Activated CD4-positive, CD25-positive, alpha-beta regulatory T cell treated with anti-CD3 and anti-CD28 coated beads, Interleukin-2, amount 50 U/mL, for 16 hours (primary cell): ENCODE measurements at regions not wholly inside any gene's neighbourhood (a gene's known extent, or its start where the extent isn't known, plus 50 kb on each side); places are given as distances from the start of the nearest gene placed in this dataset.

Source experiments
- DNase-seq: peaks from one replicate; pipeline ENCODE4 v3.0.0-alpha.2; 2020; ENCODE audit warnings: low read depth, low spot score

DNA sequence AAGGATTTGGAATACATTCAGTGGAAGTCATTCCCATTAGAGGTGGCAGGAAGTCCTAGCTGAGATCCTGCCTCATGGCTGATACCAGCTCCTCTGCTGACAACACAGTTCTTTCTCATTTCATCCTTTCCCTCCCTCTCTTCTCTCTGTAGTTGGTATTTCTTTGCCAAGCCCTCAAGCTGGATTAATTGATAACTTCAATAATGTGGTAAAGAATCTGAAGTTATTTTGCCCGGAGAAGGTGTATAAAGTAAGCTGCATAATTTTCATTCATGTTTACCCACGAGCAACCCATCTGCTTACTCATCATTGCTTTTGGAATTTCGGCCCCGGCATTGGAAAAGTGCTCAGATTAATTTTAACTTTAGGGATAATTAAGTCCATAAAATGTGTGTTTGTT, 85.2 kb upstream of the PLPP4 start:
- DNase-seq: no peak

DNA sequence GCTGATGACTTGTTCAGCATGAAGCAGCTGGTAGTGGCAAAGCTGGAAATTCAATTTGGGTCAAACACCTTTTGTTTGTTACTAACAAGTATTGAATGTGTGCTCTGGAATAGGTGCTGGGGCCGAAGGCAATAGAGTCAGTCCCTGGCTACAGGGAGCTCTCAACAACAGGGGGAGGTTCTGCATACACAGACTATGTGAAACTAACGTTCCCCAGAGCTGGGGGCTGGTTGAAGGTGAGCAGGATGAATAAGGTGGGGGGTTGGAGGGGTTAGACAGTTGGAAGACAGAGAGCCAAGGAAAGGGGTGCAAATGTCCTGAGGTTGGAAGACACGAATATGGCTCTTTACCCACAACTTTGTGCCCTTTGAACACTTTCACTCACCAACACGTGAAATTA, 84.1 kb upstream of the PLPP4 start:
- DNase-seq: no peak

DNA sequence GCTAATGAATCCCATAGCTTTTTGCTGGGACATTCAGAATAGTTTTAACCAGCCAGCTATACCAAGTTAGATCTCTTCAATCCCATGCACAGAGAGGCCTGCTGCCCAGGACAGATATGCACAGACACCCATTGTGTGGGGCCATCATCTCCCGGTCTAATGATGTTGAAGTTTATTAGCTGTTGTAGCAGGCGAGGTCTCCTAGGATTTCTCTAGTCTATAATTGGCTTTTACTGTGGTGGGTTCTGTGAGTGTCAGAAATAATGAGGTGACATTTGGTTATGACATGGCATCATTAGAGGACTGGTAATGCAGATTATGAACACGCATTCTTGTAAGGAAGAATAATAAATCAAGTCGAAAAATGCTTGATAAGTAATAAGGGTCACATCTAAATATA, 81.4 kb upstream of the PLPP4 start:
- DNase-seq: no peak

DNA sequence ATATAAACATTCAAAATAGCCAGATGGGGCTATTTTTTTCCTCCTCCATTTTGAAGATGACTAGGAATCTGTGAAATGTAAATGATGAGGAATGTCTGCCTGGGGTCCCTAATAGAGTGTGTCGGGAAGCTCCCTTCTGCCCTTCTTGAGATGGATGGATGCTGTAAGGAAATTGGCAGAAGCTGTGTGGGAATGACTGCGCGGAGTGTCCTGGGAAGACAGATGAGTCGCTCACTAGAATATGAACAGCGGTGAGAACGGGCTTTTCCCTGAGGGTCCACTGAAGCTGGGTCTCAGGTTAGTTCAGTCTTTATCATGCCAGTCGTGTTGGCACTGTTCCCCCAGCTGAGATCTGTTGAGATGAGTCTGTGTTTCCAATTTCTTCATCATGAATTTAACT, 75.1 kb upstream of the PLPP4 start:
- no peak for DNase-seq

DNA sequence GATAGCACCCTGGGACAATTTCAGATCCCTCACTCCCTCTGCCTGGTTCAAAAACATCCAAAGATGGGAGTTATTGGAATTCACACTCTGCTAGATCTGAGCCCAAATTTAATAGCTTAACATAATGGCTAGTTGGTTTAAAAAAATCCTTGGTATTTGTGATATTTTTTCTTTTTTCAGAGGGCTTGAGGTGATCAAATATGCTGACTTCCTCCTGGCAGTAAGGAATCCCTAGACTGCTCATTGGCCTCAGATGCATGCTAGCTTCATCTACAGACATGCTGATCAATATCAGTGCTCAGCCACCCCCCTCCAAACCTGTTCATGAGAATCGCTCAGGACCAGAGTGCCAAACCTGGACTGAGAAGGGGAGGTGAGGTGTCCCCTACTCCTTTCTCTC, 74.7 kb upstream of the PLPP4 start:
- no peak for DNase-seq

DNA sequence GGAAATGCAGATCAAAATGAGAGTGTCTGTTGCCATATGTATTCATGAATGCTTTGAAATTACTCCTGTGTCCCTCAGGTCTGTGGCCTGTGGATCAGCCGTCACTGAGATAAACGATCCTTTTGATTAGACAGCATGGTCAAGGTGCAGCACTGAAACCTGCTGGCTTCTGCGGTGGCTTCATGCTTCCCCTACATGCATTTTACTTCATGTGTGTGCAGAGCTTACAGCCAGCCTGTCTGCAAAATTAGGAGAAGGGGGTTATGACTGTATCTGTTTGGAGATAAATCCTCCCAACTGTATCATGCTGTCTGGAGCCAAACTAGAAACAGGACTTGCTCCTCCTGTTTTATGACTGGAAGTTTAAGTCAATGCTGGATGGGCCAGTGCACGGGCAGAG, 71.0 kb upstream of the PLPP4 start:
- no peak for DNase-seq

DNA sequence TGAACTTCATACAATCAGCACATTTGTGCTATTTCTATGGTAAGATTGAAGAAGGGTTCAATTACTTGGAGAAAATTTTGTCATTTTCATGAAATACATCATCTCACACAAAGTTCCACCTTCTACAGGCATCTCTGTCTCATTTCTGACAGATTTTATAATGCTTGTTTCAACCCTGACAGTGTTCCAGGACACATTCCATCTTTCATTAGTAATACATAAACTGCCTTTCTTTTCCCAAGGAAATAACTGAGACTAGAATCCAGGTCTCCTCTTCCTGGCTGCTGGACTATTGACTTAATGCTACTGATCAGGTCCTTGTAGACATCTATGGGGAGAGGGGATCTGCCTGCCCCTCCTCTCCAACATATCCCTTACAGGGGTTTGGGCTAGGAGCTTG, 70.1 kb upstream of the PLPP4 start:
- no peak for DNase-seq

DNA sequence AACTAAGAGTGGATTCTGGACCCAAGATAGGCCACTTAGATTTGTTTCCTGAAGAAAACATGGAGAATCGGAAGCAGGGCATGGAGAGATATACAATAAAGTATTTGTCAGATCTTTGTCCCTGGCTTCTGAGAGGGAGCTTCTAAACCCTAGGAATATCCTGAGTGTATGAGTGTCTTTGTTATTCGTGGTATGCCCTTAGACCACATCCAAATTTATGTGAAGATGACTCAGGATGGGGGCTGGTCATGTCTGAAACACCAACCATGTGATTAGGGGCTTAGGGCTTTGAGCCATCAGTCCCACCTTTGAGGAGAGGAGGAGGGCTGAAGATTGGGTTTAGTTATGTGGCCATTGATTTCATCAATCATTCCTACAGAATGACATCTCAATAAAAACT, 69.7 kb upstream of the PLPP4 start:
- DNase-seq: no peak

DNA sequence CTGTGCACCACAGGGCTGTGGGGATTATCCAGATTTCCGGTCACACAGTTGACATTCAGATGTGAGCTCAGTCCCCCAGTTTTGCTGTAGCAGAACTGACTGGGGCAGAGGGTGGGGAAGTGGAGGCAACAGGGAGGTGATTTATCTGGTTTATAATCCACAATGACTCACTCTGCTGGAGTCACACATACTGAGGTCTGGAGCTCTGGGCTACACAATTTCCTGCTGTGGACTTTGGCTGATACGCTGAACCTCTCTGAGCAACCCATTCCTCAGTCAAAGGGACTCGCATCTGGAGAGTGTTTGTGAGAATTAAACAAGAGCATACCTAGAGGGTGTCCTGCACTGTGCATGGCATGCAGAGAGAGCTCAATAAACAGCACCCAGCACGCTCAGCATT, 64.8 kb upstream of the PLPP4 start:
- no peak for DNase-seq

DNA sequence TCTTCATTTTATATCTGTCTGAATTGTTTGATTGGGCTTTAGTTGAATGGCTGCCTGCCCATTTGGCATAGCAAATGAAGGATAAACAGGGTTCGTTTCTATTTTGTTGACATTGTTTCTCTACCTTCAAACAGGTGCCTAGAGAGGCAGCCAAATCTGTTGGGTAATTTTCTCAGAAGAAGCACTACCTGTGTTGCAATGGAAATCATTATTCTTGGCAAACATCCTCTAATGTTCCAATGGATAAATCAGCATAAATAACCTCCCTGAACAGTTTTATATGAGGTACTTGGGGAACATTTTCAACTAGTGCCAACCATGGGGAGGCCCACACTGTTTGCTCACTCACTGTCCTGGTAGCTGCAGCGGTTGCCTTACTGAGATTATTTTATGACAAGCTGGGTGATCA, 64.4 kb upstream of the PLPP4 start:
- no peak for DNase-seq

DNA sequence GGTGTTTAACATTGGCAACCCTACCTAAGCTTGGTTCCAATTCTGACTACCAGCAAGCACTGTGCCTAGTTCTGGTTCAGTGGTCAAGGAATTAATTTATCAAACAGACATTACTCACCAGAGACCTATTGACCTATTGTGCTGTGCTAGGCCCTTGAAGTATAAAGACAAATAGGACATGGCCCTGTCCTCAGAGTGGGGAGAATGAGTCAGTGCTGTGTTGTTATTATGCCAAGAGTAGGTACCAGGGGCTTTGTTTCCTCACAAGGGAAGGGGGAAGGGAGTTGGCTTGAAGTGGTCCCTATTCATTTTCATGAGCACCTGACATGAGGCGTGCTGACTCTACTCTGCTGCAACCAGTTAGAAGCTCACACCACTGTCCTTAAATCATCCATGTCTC, 62.6 kb upstream of the PLPP4 start:
- no peak for DNase-seq

DNA sequence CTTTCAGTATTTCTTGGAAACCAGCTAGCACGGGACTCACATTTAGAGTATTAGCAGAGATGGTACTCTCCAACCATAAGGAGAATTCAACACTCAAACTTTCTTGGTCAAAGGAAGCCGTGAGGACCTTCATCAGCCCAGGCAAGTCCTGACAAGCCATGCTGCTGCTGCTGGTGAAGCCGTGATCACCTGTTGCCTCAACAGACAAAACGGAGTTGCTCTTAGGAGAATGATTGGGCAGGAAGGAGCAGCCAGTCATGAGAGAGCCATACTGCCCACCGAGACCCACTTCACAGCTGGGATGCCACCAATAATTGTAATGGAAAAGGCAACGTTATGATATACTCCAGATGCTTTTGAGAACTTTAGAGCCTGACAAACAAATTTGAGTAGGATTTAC, 60.8 kb upstream of the PLPP4 start:
- no peak for DNase-seq

DNA sequence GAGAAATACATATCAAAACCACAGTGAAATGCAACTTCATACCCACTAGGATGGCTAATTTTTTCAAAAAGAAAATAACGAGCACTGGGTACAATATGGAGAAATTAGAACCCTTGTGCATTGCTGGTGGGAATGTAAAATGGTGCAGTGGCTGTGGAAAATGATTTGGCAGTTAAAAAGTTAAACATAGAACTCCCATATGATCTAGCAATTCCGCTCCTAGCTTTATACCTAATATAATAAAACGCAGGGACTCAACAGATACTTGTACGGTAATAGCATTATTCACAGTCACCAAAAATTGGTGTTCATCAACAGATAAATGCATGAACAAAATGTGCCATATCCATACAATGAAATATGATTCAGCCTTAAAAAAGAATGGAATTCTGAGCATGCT, 58.8 kb upstream of the PLPP4 start:
- no peak for DNase-seq

DNA sequence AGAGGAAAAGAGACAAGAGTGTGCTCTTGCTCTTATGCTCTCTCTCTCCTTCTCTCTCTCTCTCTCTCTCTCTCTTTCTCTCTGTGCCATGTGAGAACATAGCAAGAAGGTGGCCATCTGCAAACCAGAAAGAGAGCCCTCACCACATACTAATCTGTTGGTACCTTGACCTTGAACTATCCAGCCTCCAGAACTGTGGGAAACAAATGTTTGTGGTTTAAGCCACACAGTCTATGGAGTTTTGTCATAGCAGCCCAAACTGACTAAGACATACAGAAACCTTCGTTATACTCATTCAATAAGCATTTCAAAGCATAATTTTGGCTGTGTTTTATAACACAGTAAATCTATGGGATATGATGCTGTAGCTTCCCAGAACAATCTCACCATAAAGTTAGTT, 56.4 kb upstream of the PLPP4 start:
- no peak for DNase-seq

DNA sequence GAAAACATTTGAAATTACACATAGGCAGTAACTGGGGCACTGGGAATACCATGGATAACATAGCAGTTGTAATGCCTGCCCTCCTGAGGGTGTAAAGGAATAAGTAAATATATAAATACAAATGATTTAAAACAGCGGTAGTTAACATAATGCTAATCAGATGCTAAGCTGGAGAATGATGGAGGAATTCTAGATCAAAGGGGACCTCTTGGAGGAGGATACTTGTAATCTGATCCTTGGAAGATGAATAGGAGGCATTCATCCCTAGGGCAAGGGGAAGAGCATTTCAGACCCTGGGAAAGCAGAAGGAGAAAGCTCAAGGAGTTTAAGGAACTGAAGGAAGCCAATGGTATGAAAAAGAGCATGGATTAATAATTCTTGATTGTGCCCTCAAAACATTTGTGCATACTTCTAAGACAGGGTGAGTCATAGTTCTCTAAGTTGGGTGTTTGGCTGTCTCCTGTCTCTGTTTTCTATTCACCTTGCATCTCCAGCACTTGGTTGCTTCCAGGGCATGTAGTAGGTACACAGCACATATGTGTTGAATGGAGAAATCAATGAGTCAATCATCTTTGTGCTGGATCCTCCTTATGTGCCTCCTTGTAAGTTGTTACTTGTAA, 54.8 kb upstream of the PLPP4 start:
- no peak for DNase-seq

DNA sequence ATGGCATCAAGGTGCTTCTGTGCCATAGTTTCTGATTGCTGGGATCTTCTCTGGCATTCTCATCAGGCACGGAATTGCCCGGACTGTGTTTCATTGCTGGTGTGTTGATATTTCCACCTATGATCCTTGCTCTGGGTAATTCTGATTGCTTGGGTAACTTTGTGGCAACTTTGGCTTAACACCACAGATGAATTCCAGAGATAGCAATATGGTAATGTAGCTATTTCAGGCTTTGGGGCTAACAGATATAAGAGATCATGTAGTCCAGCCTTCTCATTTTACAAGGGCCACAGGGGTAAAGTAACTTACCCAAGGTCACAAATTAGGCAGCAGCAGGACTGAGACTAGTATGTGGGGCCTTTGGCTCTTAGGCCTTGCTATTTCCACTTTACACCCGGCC, 53.9 kb upstream of the PLPP4 start:
- no peak for DNase-seq

DNA sequence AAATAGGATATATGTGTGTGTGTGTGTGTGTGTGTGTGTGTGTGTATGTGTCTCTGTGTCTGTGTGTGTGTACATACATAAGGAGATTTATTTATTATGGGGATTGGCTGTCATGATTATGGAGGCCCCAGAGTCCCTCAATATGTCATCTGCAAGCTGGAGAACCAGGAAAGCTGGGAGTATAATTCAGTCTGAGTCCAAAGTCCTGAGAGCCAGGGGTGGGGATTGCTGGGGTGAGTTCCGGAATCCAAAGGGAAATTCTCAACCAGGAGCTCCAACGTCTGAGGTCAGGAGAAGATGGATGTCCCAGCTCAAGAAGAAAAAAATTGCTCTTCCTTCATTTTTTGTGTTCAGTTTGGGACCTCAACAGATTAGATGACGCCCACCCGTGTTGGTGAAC, 50.7 kb upstream of the PLPP4 start:
- no peak for DNase-seq
